ENCODE measurements at regions not wholly inside any gene's neighbourhood (a gene's known extent, or its start where the extent isn't known, plus 50 kb on each side); places are given as distances from the start of the nearest gene placed in this dataset.

GRCh38 chr16:79815049-79815448, 214.5 kb upstream of the MAF start:
- ChIA-PET POLR2A (no interaction called here), CTCF (no interaction called here)
- DNase-seq (ENCODE audit: extremely low spot score) = no peak
- TF ChIP-seq SP1 (IDR thresholded peaks at IDR 0.05) (no peak), ARNT (IDR thresholded peaks at IDR 0.05) (no peak), NFRKB (IDR thresholded peaks at IDR 0.05) (no peak), SUZ12 (IDR thresholded peaks at IDR 0.05) (no peak), LEF1 (IDR thresholded peaks at IDR 0.05; ENCODE audit: borderline replicate concordance) (no peak), FOXM1 (IDR thresholded peaks at IDR 0.05; ENCODE audit: borderline replicate concordance) (no peak), FOXA1 (IDR thresholded peaks at IDR 0.05) (no peak), TARDBP (IDR thresholded peaks at IDR 0.05) (no peak), CTBP1 (IDR thresholded peaks at IDR 0.05; ENCODE audit: borderline replicate concordance) (no peak), BHLHE40 (IDR thresholded peaks at IDR 0.05; ENCODE audit: borderline replicate concordance) (no peak), PKNOX1 (IDR thresholded peaks at IDR 0.05) (no peak), ZNF384 (IDR thresholded peaks at IDR 0.05) (no peak), L3MBTL2 (conservative IDR thresholded peaks at IDR 0.05) (no peak), ELF4 (IDR thresholded peaks at IDR 0.05) (no peak), HDGF (IDR thresholded peaks at IDR 0.05; ENCODE audit: borderline replicate concordance) (no peak), FOXK2 (IDR thresholded peaks at IDR 0.05) (no peak)

GRCh38 chr16:79814124-79814523, 213.6 kb upstream of the MAF start:
- no peak for DNase-seq (ENCODE audit: extremely low spot score)
- POLR2A ChIA-PET = no interaction called here
- CTCF ChIA-PET = no interaction called here
- TF ChIP-seq HDGF (IDR thresholded peaks at IDR 0.05; ENCODE audit: borderline replicate concordance) (no peak), FOXA1 (IDR thresholded peaks at IDR 0.05) (no peak), SP1 (IDR thresholded peaks at IDR 0.05) (no peak), NFRKB (IDR thresholded peaks at IDR 0.05) (no peak), FOXK2 (IDR thresholded peaks at IDR 0.05) (no peak), CTBP1 (IDR thresholded peaks at IDR 0.05; ENCODE audit: borderline replicate concordance) (no peak), ELF4 (IDR thresholded peaks at IDR 0.05) (no peak), BHLHE40 (IDR thresholded peaks at IDR 0.05; ENCODE audit: borderline replicate concordance) (no peak), LEF1 (IDR thresholded peaks at IDR 0.05; ENCODE audit: borderline replicate concordance) (no peak), PKNOX1 (IDR thresholded peaks at IDR 0.05) (no peak), ARNT (IDR thresholded peaks at IDR 0.05) (no peak), ZNF384 (IDR thresholded peaks at IDR 0.05) (no peak)

GRCh38 chr16:79811541-79811940, 211.0 kb upstream of the MAF start:
- TF ChIP-seq L3MBTL2 (conservative IDR thresholded peaks at IDR 0.05) (no peak), FOXA1 (IDR thresholded peaks at IDR 0.05) (no peak), SUZ12 (IDR thresholded peaks at IDR 0.05) (no peak), HDGF (IDR thresholded peaks at IDR 0.05; ENCODE audit: borderline replicate concordance) (no peak), CTBP1 (IDR thresholded peaks at IDR 0.05; ENCODE audit: borderline replicate concordance) (no peak), PKNOX1 (IDR thresholded peaks at IDR 0.05) (no peak), ARNT (IDR thresholded peaks at IDR 0.05) (no peak), SP1 (IDR thresholded peaks at IDR 0.05) (no peak), FOXM1 (IDR thresholded peaks at IDR 0.05; ENCODE audit: borderline replicate concordance) (no peak), TARDBP (IDR thresholded peaks at IDR 0.05) (no peak), BHLHE40 (IDR thresholded peaks at IDR 0.05; ENCODE audit: borderline replicate concordance) (no peak), NFRKB (IDR thresholded peaks at IDR 0.05) (no peak), FOXK2 (IDR thresholded peaks at IDR 0.05) (no peak), ZNF384 (IDR thresholded peaks at IDR 0.05) (no peak), LEF1 (IDR thresholded peaks at IDR 0.05; ENCODE audit: borderline replicate concordance) (no peak), ELF4 (IDR thresholded peaks at IDR 0.05) (no peak)
- ChIA-PET CTCF (no interaction called here), POLR2A (no interaction called here)
- no peak for DNase-seq (ENCODE audit: extremely low spot score)

GRCh38 chr16:79810449-79811189, 210.1 kb upstream of the MAF start:
- DNase-seq (ENCODE audit: extremely low spot score) = no peak
- ChIA-PET CTCF (no interaction called here), POLR2A (no interaction called here)
- no peak for TF ChIP-seq TARDBP (IDR thresholded peaks at IDR 0.05)
- no peak for TF ChIP-seq ZNF384 (IDR thresholded peaks at IDR 0.05)
- TF ChIP-seq ARNT (IDR thresholded peaks at IDR 0.05) = no peak
- TF ChIP-seq FOXK2 (IDR thresholded peaks at IDR 0.05) = no peak
- TF ChIP-seq HDGF (IDR thresholded peaks at IDR 0.05; ENCODE audit: borderline replicate concordance) = no peak
- no peak for TF ChIP-seq SP1 (IDR thresholded peaks at IDR 0.05)
- TF ChIP-seq PKNOX1 (IDR thresholded peaks at IDR 0.05) = no peak
- TF ChIP-seq FOXM1 (IDR thresholded peaks at IDR 0.05; ENCODE audit: borderline replicate concordance) = no peak
- no peak for TF ChIP-seq L3MBTL2 (conservative IDR thresholded peaks at IDR 0.05)
- no peak for TF ChIP-seq NFRKB (IDR thresholded peaks at IDR 0.05)
- no peak for TF ChIP-seq FOXA1 (IDR thresholded peaks at IDR 0.05)
- TF ChIP-seq BHLHE40 (IDR thresholded peaks at IDR 0.05; ENCODE audit: borderline replicate concordance) = no peak
- TF ChIP-seq SUZ12 (IDR thresholded peaks at IDR 0.05) = no peak
- TF ChIP-seq CTBP1 (IDR thresholded peaks at IDR 0.05; ENCODE audit: borderline replicate concordance) = no peak
- no peak for TF ChIP-seq ELF4 (IDR thresholded peaks at IDR 0.05)

GRCh38 chr16:79809376-79809775, 208.8 kb upstream of the MAF start:
- no peak for DNase-seq (ENCODE audit: extremely low spot score)
- no peak for TF ChIP-seq BHLHE40 (IDR thresholded peaks at IDR 0.05; ENCODE audit: borderline replicate concordance)
- no peak for TF ChIP-seq SP1 (IDR thresholded peaks at IDR 0.05)
- TF ChIP-seq ARNT (IDR thresholded peaks at IDR 0.05) = no peak
- TF ChIP-seq ZNF384 (IDR thresholded peaks at IDR 0.05) = no peak
- no peak for TF ChIP-seq LEF1 (IDR thresholded peaks at IDR 0.05; ENCODE audit: borderline replicate concordance)
- TF ChIP-seq HDGF (IDR thresholded peaks at IDR 0.05; ENCODE audit: borderline replicate concordance) = no peak
- TF ChIP-seq FOXK2 (IDR thresholded peaks at IDR 0.05) = no peak
- TF ChIP-seq NFRKB (IDR thresholded peaks at IDR 0.05) = no peak
- ChIA-PET CTCF (no interaction called here), POLR2A (no interaction called here)
